Right atrium auricular region (tissue), 2 donors: ENCODE measurements at regions not wholly inside any gene's neighbourhood (a gene's known extent, or its start where the extent isn't known, plus 50 kb on each side); places are given as distances from the start of the nearest gene placed in this dataset.

ENCODE experiments used
- DNase-seq: peaks from one replicate; pipeline ENCODE4 v3.0.0-alpha.2; 2019; ENCODE audit warnings: low spot score
- H3K27ac ChIP-seq, 2 donors: fragments of 200-600 bp; sonication (generic); 1 replicate in 1 of 2; 2 replicates in 1 of 2; pipeline ENCODE4 v1.5.1; 2016 to 2019
- H3K27me3 ChIP-seq, 2 donors: fragments of 200-600 bp; sonication (generic); one replicate each; pipeline versions ENCODE4 v1.5.1 to v1.6.0; 2017 to 2019
- H3K36me3 ChIP-seq: fragments of 200-600 bp; sonication (generic); one replicate; pipeline ENCODE4 v1.5.1; 2016
- H3K4me1 ChIP-seq, 2 donors: fragments of 200-600 bp; sonication (generic); one replicate each; pipeline versions ENCODE4 v1.5.1 to v1.6.0; 2017 to 2019
- H3K4me3 ChIP-seq, 2 donors: fragments of 200-600 bp; sonication (generic); 1 replicate in 1 of 2; 2 replicates in 1 of 2; pipeline ENCODE4 v1.5.1; 2017 to 2019; ENCODE audit warnings: mild to moderate bottlenecking in 1 of 2, moderate library complexity in 1 of 2
- H3K9me3 ChIP-seq, 2 donors: fragments of 200-600 bp; sonication (generic); one replicate each; pipeline ENCODE4 v1.5.1; 2019
- TF ChIP-seq, protein P1 (sequence below), 2 donors: fragments of 200-600 bp; sonication (generic); IDR thresholded peaks; one replicate each; pipeline ENCODE4 v1.5.1; 2019; ENCODE audit warnings: antibody characterized with exemption in 2 of 2

DNA sequence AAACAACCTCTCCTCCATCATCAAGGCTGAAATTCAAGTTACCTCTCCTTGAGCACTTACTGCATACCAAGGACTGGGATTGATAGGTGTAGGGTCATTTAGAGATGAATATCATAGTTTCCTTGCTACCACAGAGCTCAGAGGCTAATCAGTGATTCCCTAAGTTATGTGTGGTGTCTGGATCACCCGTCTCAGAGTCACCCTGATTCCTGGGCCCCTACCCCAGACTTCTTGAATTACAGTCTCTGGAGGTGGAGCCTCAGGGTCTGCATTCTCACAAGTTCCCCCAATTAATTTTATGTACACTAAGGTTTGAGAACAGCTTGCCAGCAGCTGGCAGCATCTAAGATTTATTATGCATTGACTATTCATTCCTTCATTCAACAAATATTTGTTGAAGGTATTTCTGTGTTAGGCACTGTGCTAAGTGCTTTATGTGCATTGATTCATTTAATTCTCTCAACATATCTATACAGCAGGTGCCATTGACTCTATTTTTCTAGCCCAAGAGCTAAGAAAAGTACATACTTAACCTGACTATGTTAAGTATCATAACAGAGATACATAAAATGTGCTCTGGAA is 182.9 kb upstream of the FGGY start:
- H3K36me3 ChIP-seq, result no peaks in the 10 kb centered on the region
- no peak for DNase-seq
- TF ChIP-seq, protein P1, sequence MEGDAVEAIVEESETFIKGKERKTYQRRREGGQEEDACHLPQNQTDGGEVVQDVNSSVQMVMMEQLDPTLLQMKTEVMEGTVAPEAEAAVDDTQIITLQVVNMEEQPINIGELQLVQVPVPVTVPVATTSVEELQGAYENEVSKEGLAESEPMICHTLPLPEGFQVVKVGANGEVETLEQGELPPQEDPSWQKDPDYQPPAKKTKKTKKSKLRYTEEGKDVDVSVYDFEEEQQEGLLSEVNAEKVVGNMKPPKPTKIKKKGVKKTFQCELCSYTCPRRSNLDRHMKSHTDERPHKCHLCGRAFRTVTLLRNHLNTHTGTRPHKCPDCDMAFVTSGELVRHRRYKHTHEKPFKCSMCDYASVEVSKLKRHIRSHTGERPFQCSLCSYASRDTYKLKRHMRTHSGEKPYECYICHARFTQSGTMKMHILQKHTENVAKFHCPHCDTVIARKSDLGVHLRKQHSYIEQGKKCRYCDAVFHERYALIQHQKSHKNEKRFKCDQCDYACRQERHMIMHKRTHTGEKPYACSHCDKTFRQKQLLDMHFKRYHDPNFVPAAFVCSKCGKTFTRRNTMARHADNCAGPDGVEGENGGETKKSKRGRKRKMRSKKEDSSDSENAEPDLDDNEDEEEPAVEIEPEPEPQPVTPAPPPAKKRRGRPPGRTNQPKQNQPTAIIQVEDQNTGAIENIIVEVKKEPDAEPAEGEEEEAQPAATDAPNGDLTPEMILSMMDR (IDR thresholded peaks at IDR 0.05), result no peak
- no peak overlapping the region for H3K27ac ChIP-seq
- H3K4me3 ChIP-seq, result no peak overlapping the region
- H3K9me3 ChIP-seq, result no peaks in the 10 kb centered on the region
- H3K27me3 ChIP-seq, result no peaks in the 10 kb centered on the region
- no peaks in the 10 kb centered on the region for H3K4me1 ChIP-seq

DNA sequence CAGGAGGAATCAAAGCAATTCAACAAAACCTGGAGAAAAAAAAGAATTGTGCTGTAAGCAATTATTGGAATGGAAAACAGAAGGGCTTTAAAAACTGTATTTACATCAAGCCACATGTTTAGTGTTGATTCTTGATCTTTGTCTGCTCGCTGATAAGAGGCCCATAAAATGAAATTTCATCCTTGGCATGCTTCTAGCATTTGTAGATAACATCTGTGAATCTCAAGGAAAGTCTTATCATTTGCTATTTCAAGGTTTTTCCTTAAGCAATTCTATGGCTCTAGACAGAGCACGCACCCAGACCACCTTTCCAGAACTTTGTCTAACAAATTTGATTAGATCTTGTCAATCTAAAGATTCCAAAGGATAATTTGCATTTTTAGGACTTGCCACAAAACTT is 181.0 kb upstream of the FGGY start:
- H3K9me3 ChIP-seq, result no peaks in the 10 kb centered on the region
- no peaks in the 10 kb centered on the region for H3K36me3 ChIP-seq
- no peaks in the 10 kb centered on the region for H3K4me1 ChIP-seq
- DNase-seq, result no peak
- TF ChIP-seq, protein P1 (IDR thresholded peaks at IDR 0.05), result no peak
- H3K27me3 ChIP-seq, result no peaks in the 10 kb centered on the region
- H3K4me3 ChIP-seq, result no peak overlapping the region
- H3K27ac ChIP-seq, result no peak overlapping the region

DNA sequence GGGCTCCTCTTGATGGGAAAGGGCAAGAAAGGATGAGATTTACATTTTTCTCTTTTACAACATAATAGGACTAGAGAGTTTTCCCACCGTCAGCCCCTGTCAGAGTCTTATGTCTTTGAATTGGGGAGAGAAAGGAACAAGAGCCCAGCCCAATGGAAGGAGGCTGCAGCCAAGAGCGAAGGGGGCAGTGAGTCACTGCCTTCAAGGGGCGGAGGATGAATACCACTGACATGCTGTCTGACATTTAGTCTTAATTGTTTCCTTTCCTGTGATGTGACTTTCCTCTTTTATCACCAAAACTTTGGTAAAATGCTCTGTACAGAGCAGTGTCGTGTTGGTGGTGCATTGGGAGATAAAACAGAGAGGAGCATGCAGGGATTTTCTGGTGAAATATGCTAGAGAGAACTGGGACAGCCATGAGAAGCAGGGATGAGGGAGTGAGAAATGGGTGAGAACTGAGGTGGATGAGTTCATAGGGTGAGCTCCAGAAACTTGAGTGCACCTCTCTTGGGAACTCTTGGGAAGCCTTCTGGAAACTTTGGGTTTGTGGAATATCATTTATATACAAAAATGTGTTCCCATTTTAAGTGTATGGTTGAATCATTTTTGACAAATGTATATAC is 179.9 kb upstream of the FGGY start:
- DNase-seq, result no peak
- TF ChIP-seq, protein P1 (IDR thresholded peaks at IDR 0.05), result no peak
- no peak overlapping the region for H3K27ac ChIP-seq

DNA sequence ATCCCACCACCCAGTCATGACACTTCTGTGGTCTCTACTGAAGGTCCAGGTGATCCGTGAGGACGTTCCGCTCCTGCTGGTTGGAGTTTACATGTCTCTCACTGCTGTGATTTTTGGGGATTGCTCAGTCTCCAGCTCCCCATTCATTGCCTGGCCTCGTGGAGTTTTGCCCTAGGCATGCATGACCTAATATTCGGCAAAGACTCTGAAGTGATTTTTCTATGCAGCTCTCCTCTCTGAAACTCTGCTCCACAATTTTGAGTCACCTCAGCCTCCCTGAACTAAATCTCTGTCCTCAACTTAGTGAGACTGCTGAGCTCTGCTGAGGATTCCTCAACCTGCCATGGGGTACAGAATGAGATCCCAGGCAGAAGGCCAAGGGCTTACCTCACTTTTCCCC is 174.4 kb upstream of the FGGY start:
- H3K4me1 ChIP-seq, result no peaks in the 10 kb centered on the region
- TF ChIP-seq, protein P1 (IDR thresholded peaks at IDR 0.05), result no peak
- no peaks in the 10 kb centered on the region for H3K9me3 ChIP-seq
- no peak for DNase-seq
- H3K27me3 ChIP-seq, result no peaks in the 10 kb centered on the region
- H3K4me3 ChIP-seq, result no peak overlapping the region
- H3K36me3 ChIP-seq, result no peaks in the 10 kb centered on the region
- no peak overlapping the region for H3K27ac ChIP-seq

More for the DNA sequence above, 179.9 kb upstream of the FGGY start:
- Histone ChIP-seq H3K36me3 (no peaks in the 10 kb centered on the region), H3K4me1 (no peaks in the 10 kb centered on the region), H3K9me3 (no peaks in the 10 kb centered on the region), H3K27me3 (no peaks in the 10 kb centered on the region), H3K4me3 (no peak overlapping the region)

DNA sequence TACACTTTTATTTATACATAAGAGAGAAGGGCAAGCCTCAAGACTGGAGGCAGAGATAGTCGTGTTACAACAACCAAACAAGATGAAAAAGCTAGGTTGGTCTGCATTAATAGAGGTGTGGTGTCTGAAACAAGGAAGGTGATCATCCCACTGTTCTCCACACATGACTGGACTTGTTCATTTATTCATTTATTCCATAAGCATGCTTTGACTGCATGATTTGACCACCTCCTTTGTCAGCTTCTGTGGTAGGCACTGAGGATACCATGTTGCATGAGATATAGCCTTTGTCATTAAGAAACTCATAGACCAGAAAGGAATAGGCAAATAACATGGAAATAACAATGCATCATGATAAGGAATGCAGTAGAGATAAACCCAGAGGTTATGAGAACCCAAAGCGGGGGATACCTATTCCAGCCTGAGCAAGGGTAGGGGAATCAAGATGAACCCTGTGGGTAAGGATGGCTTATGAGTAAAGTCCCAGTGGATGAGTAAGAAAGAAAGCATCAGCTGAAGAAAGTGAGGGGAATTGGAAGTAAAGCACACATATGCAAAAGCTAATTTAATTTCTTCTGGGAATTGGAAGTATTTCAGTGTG is 173.7 kb upstream of the FGGY start:
- H3K4me3 ChIP-seq, result no peak overlapping the region
- H3K4me1 ChIP-seq, result no peaks in the 10 kb centered on the region
- H3K27ac ChIP-seq, result no peak overlapping the region
- DNase-seq, result no peak
- TF ChIP-seq, protein P1 (IDR thresholded peaks at IDR 0.05), result no peak
- H3K27me3 ChIP-seq, result no peaks in the 10 kb centered on the region
- H3K9me3 ChIP-seq, result no peaks in the 10 kb centered on the region
- no peaks in the 10 kb centered on the region for H3K36me3 ChIP-seq
